AG10803 (cell line): ENCODE measurements at regions not wholly inside any gene's neighbourhood (a gene's known extent, or its start where the extent isn't known, plus 50 kb on each side); places are given as distances from the start of the nearest gene placed in this dataset.

Experiments used
- DNase-seq: peaks from one replicate; pipeline ENCODE4 v3.0.0; 2010; ENCODE audit warnings: low read depth
- H3K4me3 ChIP-seq: 2 replicates; pipeline ENCODE4 v1.5.1; 2011; ENCODE audit warnings: mild to moderate bottlenecking, low read length, control low read depth
- CTCF ChIP-seq: conservative IDR thresholded peaks from 2 replicates; pipeline ENCODE4 v1.5.1; 2011; ENCODE audit warnings: mild to moderate bottlenecking, low read length, control low read depth, inconsistent platforms

- no peak overlapping the region for H3K4me3 ChIP-seq
- no peak for DNase-seq
- TF ChIP-seq CTCF = no peak
These were observed 148.3 kb downstream of the ELAVL4 start for GRCh38 chr1:50257029-50257428.
